ENCODE measurements at regions not wholly inside any gene's neighbourhood (a gene's known extent, or its start where the extent isn't known, plus 50 kb on each side); places are given as distances from the start of the nearest gene placed in this dataset.

DNA sequence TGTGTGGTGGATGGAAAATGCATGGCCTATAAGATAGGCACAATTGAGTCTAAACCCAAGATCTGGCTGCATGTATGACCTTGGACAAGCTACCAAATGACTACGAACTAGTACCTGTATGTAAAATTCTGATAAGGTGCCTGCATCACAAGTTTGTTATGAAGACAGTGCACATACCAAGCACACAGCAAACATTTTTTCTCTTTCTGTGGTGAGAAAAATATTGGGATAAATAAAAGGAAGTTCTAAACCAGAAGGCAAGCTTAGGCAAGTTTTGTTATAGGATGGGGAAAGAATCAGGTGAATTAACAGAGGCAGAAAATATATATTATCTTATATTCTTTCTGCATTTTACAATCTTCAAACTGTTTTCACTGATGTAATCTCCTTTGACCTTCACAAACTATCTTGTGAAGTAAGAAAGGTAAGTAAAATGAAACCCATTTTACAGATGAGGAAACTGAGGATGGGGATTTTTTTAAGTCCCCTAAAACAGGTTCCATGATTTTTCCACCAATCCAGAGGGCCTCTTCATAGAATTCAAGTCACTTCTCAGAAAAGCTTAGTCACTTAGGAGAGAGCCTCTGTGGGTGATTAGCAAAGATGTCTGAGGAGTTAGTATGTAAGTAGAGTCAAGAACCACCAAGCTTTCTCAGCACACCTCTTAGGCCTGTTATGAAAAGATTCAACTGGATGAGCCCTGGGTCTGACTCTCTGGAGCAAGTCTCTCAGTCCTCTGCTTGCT is 132.0 kb upstream of the RAP1B start:
- TF ChIP-seq POLR2A (IDR thresholded peaks at IDR 0.05; ENCODE audit: low read depth) (no peak), POLR2AphosphoS5 (IDR thresholded peaks at IDR 0.05) (peak in 1 of 2 donors; percentile 27)
- TF ChIP-seq, protein P1, sequence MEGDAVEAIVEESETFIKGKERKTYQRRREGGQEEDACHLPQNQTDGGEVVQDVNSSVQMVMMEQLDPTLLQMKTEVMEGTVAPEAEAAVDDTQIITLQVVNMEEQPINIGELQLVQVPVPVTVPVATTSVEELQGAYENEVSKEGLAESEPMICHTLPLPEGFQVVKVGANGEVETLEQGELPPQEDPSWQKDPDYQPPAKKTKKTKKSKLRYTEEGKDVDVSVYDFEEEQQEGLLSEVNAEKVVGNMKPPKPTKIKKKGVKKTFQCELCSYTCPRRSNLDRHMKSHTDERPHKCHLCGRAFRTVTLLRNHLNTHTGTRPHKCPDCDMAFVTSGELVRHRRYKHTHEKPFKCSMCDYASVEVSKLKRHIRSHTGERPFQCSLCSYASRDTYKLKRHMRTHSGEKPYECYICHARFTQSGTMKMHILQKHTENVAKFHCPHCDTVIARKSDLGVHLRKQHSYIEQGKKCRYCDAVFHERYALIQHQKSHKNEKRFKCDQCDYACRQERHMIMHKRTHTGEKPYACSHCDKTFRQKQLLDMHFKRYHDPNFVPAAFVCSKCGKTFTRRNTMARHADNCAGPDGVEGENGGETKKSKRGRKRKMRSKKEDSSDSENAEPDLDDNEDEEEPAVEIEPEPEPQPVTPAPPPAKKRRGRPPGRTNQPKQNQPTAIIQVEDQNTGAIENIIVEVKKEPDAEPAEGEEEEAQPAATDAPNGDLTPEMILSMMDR (IDR thresholded peaks at IDR 0.05), result no peak
